HEK293 (cell line): ENCODE measurements at regions not wholly inside any gene's neighbourhood (a gene's known extent, or its start where the extent isn't known, plus 50 kb on each side); places are given as distances from the start of the nearest gene placed in this dataset.

Experiments
- CTCF ChIA-PET: fragments of 350-600 bp; formaldehyde crosslinking; extraction: SDS; loops from one replicate; lab custom pipeline; 2021; ENCODE audit warnings: antibody characterized with exemption; lab: Yijun Ruan, JAX
- POLR2A ChIA-PET: fragments of 300-600 bp; formaldehyde crosslinking; extraction: SDS; loops from one replicate; lab custom pipeline; 2020; ENCODE audit warnings: antibody characterized with exemption, inconsistent platforms; lab: Yijun Ruan, JAX
- H3K27ac ChIP-seq: fragments of 200-500 bp; sonication (Bioruptor generic); 2 replicates; pipeline ENCODE4 v1.5.1; 2014; ENCODE audit warnings: low read depth, low read length, control low read depth, inconsistent platforms; ENCODE audit errors: extremely low read depth
- H3K36me3 ChIP-seq, 2 experiments: fragments of 200-500 bp in 1 of 2; sonication (Bioruptor generic) in 1 of 2; 1 replicate in 1 of 2; 2 replicates in 1 of 2; pipeline ENCODE4 v1.5.1; 2014 to 2017; ENCODE audit warnings: inconsistent platforms in 2 of 2, low read length in 2 of 2; ENCODE audit not compliant: control insufficient read depth in 2 of 2, insufficient read depth in 1 of 2
- H3K4me1 ChIP-seq: fragments of 200-500 bp; sonication (Bioruptor generic); 2 replicates; pipeline ENCODE4 v1.5.1; 2014; ENCODE audit warnings: mild to moderate bottlenecking, low read length, inconsistent platforms; ENCODE audit not compliant: control insufficient read depth, insufficient read depth
- H3K4me3 ChIP-seq: 2 replicates; pipeline ENCODE4 v1.5.1; 2011; ENCODE audit warnings: low read depth, mild to moderate bottlenecking, control low read depth, low read length, moderate library complexity
- H3K9me3 ChIP-seq: fragments of 200-500 bp; sonication (Bioruptor generic); 2 replicates; pipeline ENCODE4 v1.5.1; 2014; ENCODE audit warnings: low read depth, low read length, inconsistent platforms; ENCODE audit not compliant: control insufficient read depth, insufficient read depth
- GFI1B ChIP-seq: fragments of 450-650 bp; formaldehyde crosslinking; IDR thresholded peaks from 2 replicates; pipeline ENCODE4 v1.5.1; 2016; ENCODE audit warnings: missing biosample characterization, missing genetic modification characterization
- MEIS1 ChIP-seq: sonication (generic); formaldehyde crosslinking; IDR thresholded peaks from 2 replicates; pipeline ENCODE4 v1.8.1; 2022; ENCODE audit warnings: missing genetic modification reagents, mild to moderate bottlenecking, borderline replicate concordance
- PRDM4 ChIP-seq: fragments of 450-650 bp; formaldehyde crosslinking; IDR thresholded peaks from 2 replicates; pipeline ENCODE4 v1.5.1; 2017; ENCODE audit warnings: missing biosample characterization, missing genetic modification characterization
- SCRT1 ChIP-seq: fragments of 450-650 bp; formaldehyde crosslinking; IDR thresholded peaks from 2 replicates; pipeline ENCODE4 v1.5.1; 2016; ENCODE audit warnings: missing biosample characterization, missing genetic modification characterization, borderline replicate concordance
- SETDB1 ChIP-seq: IDR thresholded peaks from one replicate; pipeline ENCODE4 v1.6.1; 2017; ENCODE audit warnings: mild to moderate bottlenecking, low read length, moderate library complexity, mixed read lengths; ENCODE audit not compliant: insufficient read length
- ZNF175 ChIP-seq: fragments of 450-650 bp; formaldehyde crosslinking; IDR thresholded peaks from 2 replicates; pipeline ENCODE4 v1.5.1; 2016; ENCODE audit warnings: missing biosample characterization, missing genetic modification characterization
- ZNF214 ChIP-seq: fragments of 450-650 bp; formaldehyde crosslinking; IDR thresholded peaks from 2 replicates; pipeline ENCODE4 v1.5.1; 2017; ENCODE audit warnings: missing biosample characterization, mild to moderate bottlenecking, missing genetic modification characterization, borderline replicate concordance
- ZNF266 ChIP-seq: fragments of 450-650 bp; formaldehyde crosslinking; IDR thresholded peaks from 2 replicates; pipeline ENCODE4 v1.5.1; 2016; ENCODE audit warnings: missing biosample characterization, missing genetic modification characterization, low read depth
- ZNF362 ChIP-seq: fragments of 450-650 bp; formaldehyde crosslinking; IDR thresholded peaks from 2 replicates; pipeline ENCODE4 v1.5.1; 2016; ENCODE audit warnings: missing biosample characterization, missing genetic modification characterization
- ZNF416 ChIP-seq: fragments of 450-650 bp; formaldehyde crosslinking; IDR thresholded peaks from 2 replicates; pipeline ENCODE4 v1.5.1; 2016; ENCODE audit warnings: missing biosample characterization, missing genetic modification characterization
- ZNF473 ChIP-seq: fragments of 450-650 bp; formaldehyde crosslinking; IDR thresholded peaks from 2 replicates; pipeline ENCODE4 v1.5.1; 2017; ENCODE audit warnings: missing biosample characterization, missing genetic modification characterization
- ZNF555 ChIP-seq: fragments of 450-650 bp; formaldehyde crosslinking; conservative IDR thresholded peaks from 2 replicates; pipeline ENCODE4 v1.5.1; 2017; ENCODE audit warnings: missing biosample characterization, mild to moderate bottlenecking, missing genetic modification characterization, inconsistent platforms
- ZNF658 ChIP-seq: fragments of 450-650 bp; formaldehyde crosslinking; IDR thresholded peaks from 2 replicates; pipeline ENCODE4; 2016; ENCODE audit warnings: missing biosample characterization, missing genetic modification characterization
- ZNF704 ChIP-seq: fragments of 450-650 bp; formaldehyde crosslinking; IDR thresholded peaks from 2 replicates; pipeline ENCODE4 v1.5.1; 2016; ENCODE audit warnings: missing biosample characterization, missing genetic modification characterization
- ZNF747 ChIP-seq: fragments of 450-650 bp; formaldehyde crosslinking; IDR thresholded peaks from 2 replicates; pipeline ENCODE4 v1.5.1; 2016; ENCODE audit warnings: missing biosample characterization, missing genetic modification characterization
- ZNF768 ChIP-seq: fragments of 450-650 bp; formaldehyde crosslinking; IDR thresholded peaks from 2 replicates; pipeline ENCODE4 v1.5.1; 2018; ENCODE audit warnings: missing biosample characterization, mild to moderate bottlenecking, missing genetic modification characterization

- TF ChIP-seq PRDM4 (tag by site-specific recombination) (no peak), ZNF704 (no peak), ZNF362 (tag by site-specific recombination) (no peak)
- TF ChIP-seq, all 188 proteins: peak for 0
Observed at GRCh38 chr3:148217317-148217716, 480.4 kb upstream of the AGTR1 start (continued).

- Histone ChIP-seq H3K27ac (no peak overlapping the region), H3K4me1 (no peaks in the 10 kb centered on the region), H3K4me3 (no peak overlapping the region)
- TF ChIP-seq ZNF473 (tag by site-specific recombination) (no peak), ZNF175 (no peak), ZNF768 (tag by site-specific recombination) (no peak)
- TF ChIP-seq, all 188 proteins: peak for 0
- ChIA-PET POLR2A (no interaction called here), CTCF (no interaction called here)
- H3K9me3 ChIP-seq = no peaks in the 10 kb centered on the region
- no peaks in the 10 kb centered on the region for H3K36me3 ChIP-seq
Observed at GRCh38 chr3:148218222-148218621, 479.5 kb upstream of the AGTR1 start.

- Histone ChIP-seq H3K27ac (no peak overlapping the region), H3K4me1 (no peaks in the 10 kb centered on the region), H3K4me3 (no peak overlapping the region), H3K36me3 (no peaks in the 10 kb centered on the region), H3K9me3 (no peaks in the 10 kb centered on the region)
- ChIA-PET POLR2A (no interaction called here), CTCF (no interaction called here)
- TF ChIP-seq MEIS1 (CRISPR knock-in tag) (no peak), ZNF747 (tag by site-specific recombination) (no peak), SETDB1 (no peak)
Observed at GRCh38 chr3:148219999-148220398, 477.7 kb upstream of the AGTR1 start.

- TF ChIP-seq GFI1B (tag by site-specific recombination) (no peak), ZNF555 (tag by site-specific recombination) (no peak), ZNF416 (no peak)
- Histone ChIP-seq H3K4me3 (no peak overlapping the region), H3K27ac (no peak overlapping the region), H3K36me3 (no peaks in the 10 kb centered on the region), H3K9me3 (no peaks in the 10 kb centered on the region), H3K4me1 (no peaks in the 10 kb centered on the region)
- CTCF ChIA-PET = interaction anchor here (0.6 kb wide), 1 partner anchor 146 kb away, joined by 3 read pairs; no protein-coding TSS in a partner anchor
- POLR2A ChIA-PET = no interaction called here
Observed at GRCh38 chr3:148221303-148221702, 476.4 kb upstream of the AGTR1 start.

GRCh38 chr3:148223266-148223665, 474.4 kb upstream of the AGTR1 start:
- CTCF ChIA-PET = interaction anchor here (0.6 kb wide), 1 partner anchor 845 kb away, joined by 3 read pairs; no protein-coding TSS in a partner anchor
- H3K36me3 ChIP-seq = no peaks in the 10 kb centered on the region
- H3K4me3 ChIP-seq = no peak overlapping the region
- POLR2A ChIA-PET = no interaction called here
- no peaks in the 10 kb centered on the region for H3K9me3 ChIP-seq
- TF ChIP-seq SCRT1 (tag by site-specific recombination) (no peak), ZNF658 (tag by site-specific recombination) (no peak), ZNF266 (tag by site-specific recombination) (no peak), ZNF214 (tag by site-specific recombination) (no peak)
- no peaks in the 10 kb centered on the region for H3K4me1 ChIP-seq
- no peak overlapping the region for H3K27ac ChIP-seq
